Nephron (organoid): ENCODE measurements at regions not wholly inside any gene's neighbourhood (a gene's known extent, or its start where the extent isn't known, plus 50 kb on each side); places are given as distances from the start of the nearest gene placed in this dataset.
"Not testable (repeated sequence)": the region's sequence is repeated elsewhere in the genome, so short reads cannot be mapped to it uniquely, and the experiment has no call there.

Source experiments
- H3K27ac Mint-ChIP-seq, 3 experiments: 2 replicates each; pipeline ENCODE4 v1.8.0; 2020; ENCODE audit warnings: mixed read lengths in 3 of 3, mild to moderate bottlenecking in 2 of 3, moderate library complexity in 1 of 3
- H3K27me3 Mint-ChIP-seq: 2 replicates; pipeline ENCODE4 v1.8.0; 2021; ENCODE audit warnings: low read depth, mild to moderate bottlenecking, moderate library complexity, mixed read lengths
- H3K36me3 Mint-ChIP-seq: 2 replicates; pipeline ENCODE4 v1.8.0; 2020; ENCODE audit warnings: low read depth, mixed read lengths
- H3K4me1 Mint-ChIP-seq: 2 replicates; pipeline ENCODE4 v1.8.0; 2020; ENCODE audit warnings: mixed read lengths
- H3K4me3 Mint-ChIP-seq, 3 experiments: 2 replicates each; pipeline ENCODE4 v1.8.0; 2020; ENCODE audit warnings: mild to moderate bottlenecking in 3 of 3, mixed read lengths in 3 of 3, moderate library complexity in 2 of 3
- H3K9me3 Mint-ChIP-seq: 2 replicates; pipeline ENCODE4 v1.8.0; 2020; ENCODE audit warnings: mixed read lengths
- CTCF ChIP-seq, 3 experiments: fragments of 200-600 bp; sonication (generic); IDR thresholded peaks; one replicate each; pipeline ENCODE4 v1.5.0; 2021; ENCODE audit warnings: antibody characterized with exemption in 3 of 3; ENCODE audit not compliant: unreplicated experiment in 3 of 3

DNA sequence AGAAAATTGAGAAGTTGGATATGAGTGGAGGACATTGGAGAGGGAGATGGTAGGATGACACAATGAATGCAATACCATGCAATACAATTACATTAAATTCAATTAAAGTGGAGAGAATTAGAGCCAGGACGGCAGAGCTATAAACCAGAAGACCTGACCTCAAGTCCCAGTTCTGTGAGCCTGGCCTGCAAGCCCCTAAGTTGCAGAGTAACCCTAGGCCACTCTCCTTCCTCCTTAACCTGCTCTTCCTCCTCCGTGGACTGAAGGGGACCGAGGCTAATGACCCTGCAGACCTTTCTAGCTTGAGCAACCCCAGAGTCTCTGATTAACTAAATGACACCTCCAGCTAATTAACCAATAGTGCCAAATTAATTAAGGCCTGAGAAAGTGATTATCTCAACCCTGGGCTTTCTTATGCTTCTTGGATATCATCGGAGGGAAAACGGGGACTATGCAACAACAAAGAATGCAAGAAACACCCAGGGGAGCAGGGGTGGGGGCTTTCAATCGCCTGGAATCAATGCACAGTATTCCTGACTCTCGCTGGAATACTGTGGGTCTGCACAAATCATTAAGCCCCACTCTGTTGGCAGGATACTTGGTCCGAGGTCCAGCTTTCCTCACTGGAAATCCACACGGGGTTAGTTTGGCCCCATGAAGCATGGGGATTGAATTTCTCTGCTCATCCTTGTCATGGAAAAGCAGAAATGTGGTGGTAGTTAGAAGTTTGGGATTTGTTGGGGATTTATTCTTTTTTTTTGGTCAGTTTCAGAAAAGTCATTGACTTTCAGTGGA, 548.3 kb downstream of the MN1 start:
- H3K4me1 Mint-ChIP-seq: peaks cover 46% of the 10 kb centered on the region
- peaks cover 22% of the 10 kb centered on the region for H3K9me3 Mint-ChIP-seq
- H3K27me3 Mint-ChIP-seq: peaks cover 3% of the 10 kb centered on the region
- TF ChIP-seq CTCF (IDR thresholded peaks at IDR 0.05; ENCODE audit: unreplicated experiment in 3 of 3): no peak
- H3K4me3 Mint-ChIP-seq: peak overlapping the region in 1 of 3 experiments; percentile 21
- H3K36me3 Mint-ChIP-seq: peaks cover 7% of the 10 kb centered on the region
- H3K27ac Mint-ChIP-seq: peak overlapping the region in 2 of 3 experiments; percentile 95 to 97

GRCh38 chr22:27254063-27254462, 547.5 kb downstream of the MN1 start:
- Mint-ChIP-seq H3K27ac (peak overlapping the region in 2 of 3 experiments; percentile 95 to 97), H3K4me1 (peaks cover 42% of the 10 kb centered on the region), H3K9me3 (peaks cover 22% of the 10 kb centered on the region), H3K4me3 (peak overlapping the region in 1 of 3 experiments; percentile 21)
- H3K27me3 Mint-ChIP-seq, H3K36me3 Mint-ChIP-seq: not testable (repeated sequence)

DNA sequence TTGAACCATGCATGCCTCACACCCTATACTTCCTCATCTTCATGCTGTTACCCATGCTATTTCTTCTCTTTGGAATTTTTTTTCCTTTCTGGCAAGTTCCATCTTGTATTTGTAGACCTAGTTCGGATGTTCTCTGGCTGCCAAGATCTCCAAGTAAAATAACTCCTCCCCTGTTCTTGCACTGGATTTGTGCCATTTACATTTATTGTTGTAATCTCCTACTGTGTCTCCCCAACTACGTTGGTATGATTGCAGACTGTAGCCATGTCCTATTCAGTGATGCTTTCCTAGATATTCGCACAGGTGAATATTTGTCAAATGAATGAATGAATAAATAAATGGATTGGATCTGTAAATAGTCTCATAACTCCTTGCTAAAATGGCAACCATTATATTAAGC, 546.0 kb downstream of the MN1 start:
- no peak for TF ChIP-seq CTCF (IDR thresholded peaks at IDR 0.05; ENCODE audit: unreplicated experiment in 3 of 3)
- peak overlapping the region in 2 of 3 experiments; percentile 8 to 50 for H3K27ac Mint-ChIP-seq
- H3K4me3 Mint-ChIP-seq: no peak overlapping the region
- H3K9me3 Mint-ChIP-seq: peaks cover 22% of the 10 kb centered on the region
- peaks cover 7% of the 10 kb centered on the region for H3K36me3 Mint-ChIP-seq
- H3K4me1 Mint-ChIP-seq: peaks cover 45% of the 10 kb centered on the region
- H3K27me3 Mint-ChIP-seq: peaks cover 6% of the 10 kb centered on the region

GRCh38 chr22:27257987-27258386, 543.6 kb downstream of the MN1 start:
- Mint-ChIP-seq H3K36me3 (peaks cover 7% of the 10 kb centered on the region), H3K9me3 (peaks cover 19% of the 10 kb centered on the region), H3K4me3 (no peak overlapping the region), H3K27ac (peak overlapping the region in 1 of 3 experiments; percentile 21), H3K27me3 (peaks cover 3% of the 10 kb centered on the region), H3K4me1 (peaks cover 32% of the 10 kb centered on the region)
- no peak for TF ChIP-seq CTCF (IDR thresholded peaks at IDR 0.05; ENCODE audit: unreplicated experiment in 3 of 3)

- Mint-ChIP-seq H3K4me3 (no peak overlapping the region), H3K9me3 (peaks cover 17% of the 10 kb centered on the region), H3K27ac (peak overlapping the region; percentile 13 to 93 (median 58)), H3K4me1 (peaks cover 25% of the 10 kb centered on the region), H3K36me3 (peaks cover 7% of the 10 kb centered on the region), H3K27me3 (peaks cover 5% of the 10 kb centered on the region)
- TF ChIP-seq CTCF (IDR thresholded peaks at IDR 0.05; ENCODE audit: unreplicated experiment in 3 of 3): no peak
These were observed 542.9 kb downstream of the MN1 start for GRCh38 chr22:27258616-27259172.

- no peak for TF ChIP-seq CTCF (IDR thresholded peaks at IDR 0.05; ENCODE audit: unreplicated experiment in 3 of 3)
- peaks cover 7% of the 10 kb centered on the region for H3K36me3 Mint-ChIP-seq
These were observed 542.1 kb downstream of the MN1 start for GRCh38 chr22:27259433-27259832.

More at GRCh38 chr22:27259433-27259832, 542.1 kb downstream of the MN1 start:
- Mint-ChIP-seq H3K27ac (peak overlapping the region; percentile 13 to 93 (median 58)), H3K4me1 (peaks cover 25% of the 10 kb centered on the region), H3K4me3 (no peak overlapping the region), H3K27me3 (peaks cover 10% of the 10 kb centered on the region), H3K9me3 (peaks cover 13% of the 10 kb centered on the region)
